SK-N-SH treated with all-trans-retinoic acid at 6 μM for 48 hours (cell line): ENCODE measurements at regions not wholly inside any gene's neighbourhood (a gene's known extent, or its start where the extent isn't known, plus 50 kb on each side); places are given as distances from the start of the nearest gene placed in this dataset.

Experiments used
- CSDC2 ChIP-seq: fragments of 250-450 bp; sonication (Bioruptor Pico); IDR thresholded peaks from 2 replicates; pipeline ENCODE4 v1.5.0; 2020; ENCODE audit warnings: mild to moderate bottlenecking, moderate library complexity
- OSR1 ChIP-seq: fragments of 250-450 bp; sonication (Bioruptor Pico); IDR thresholded peaks from 2 replicates; pipeline ENCODE4 v1.8.0; 2022; ENCODE audit warnings: moderate library complexity, mild to moderate bottlenecking, inconsistent platforms
- POU6F1 ChIP-seq: fragments of 250-450 bp; sonication (Bioruptor Pico); IDR thresholded peaks from 2 replicates; pipeline ENCODE4 v1.8.0; 2021; ENCODE audit warnings: low read depth, mild to moderate bottlenecking, moderate library complexity, borderline replicate concordance

GRCh38 chr5:66450988-66451387, 145.2 kb upstream of the MAST4 start:
- TF ChIP-seq CSDC2 (CRISPR knock-in tag) = no peak
- TF ChIP-seq POU6F1 (CRISPR knock-in tag) = no peak
- no peak for TF ChIP-seq OSR1 (CRISPR knock-in tag)
